Neural cell (in vitro differentiated cells): ENCODE measurements at regions not wholly inside any gene's neighbourhood (a gene's known extent, or its start where the extent isn't known, plus 50 kb on each side); places are given as distances from the start of the nearest gene placed in this dataset.

ENCODE experiments used
- H2AFZ ChIP-seq: fragments of 200-600, 300-800 bp; sonication (generic), shearing (Covaris generic); 2 replicates; pipeline ENCODE4 v1.6.0; 2014; ENCODE audit warnings: low read depth, mild to moderate bottlenecking, antibody characterized with exemption, low read length, moderate library complexity
- H3F3A ChIP-seq: fragments of 200-600 bp; shearing (Covaris generic); 2 replicates; pipeline ENCODE4 v1.6.1; 2016; ENCODE audit warnings: mild to moderate bottlenecking, moderate library complexity, mixed read lengths, antibody characterized with exemption, low read length; ENCODE audit not compliant: insufficient read depth, poor library complexity, severe bottlenecking
- H3K27ac ChIP-seq: fragments of 200-600, 300-800 bp; sonication (generic), shearing (Covaris generic); 2 replicates; pipeline ENCODE4 v1.5.1; 2014; ENCODE audit warnings: mild to moderate bottlenecking, low read length, moderate library complexity
- H3K27me3 ChIP-seq: fragments of 300-800, 200-600 bp; sonication (generic), shearing (Covaris generic); 2 replicates; pipeline ENCODE4 v1.6.0; 2014; ENCODE audit warnings: mild to moderate bottlenecking, low read depth, low read length, moderate library complexity; ENCODE audit not compliant: insufficient read depth
- H3K36me3 ChIP-seq: fragments of 300-800, 200-600 bp; sonication (generic), shearing (Covaris generic); 2 replicates; pipeline ENCODE4 v1.5.1; 2014; ENCODE audit warnings: mild to moderate bottlenecking, antibody characterized with exemption, low read length, moderate library complexity; ENCODE audit not compliant: insufficient read depth
- H3K4me2 ChIP-seq: fragments of 300-800, 200-600 bp; sonication (generic), shearing (Covaris generic); 2 replicates; pipeline ENCODE4 v1.6.0; 2014; ENCODE audit warnings: mild to moderate bottlenecking, low read length
- H3K4me3 ChIP-seq: fragments of 300-800, 200-600 bp; sonication (generic), shearing (Covaris generic); 2 replicates; pipeline ENCODE4 v1.5.1; 2014; ENCODE audit warnings: mild to moderate bottlenecking, low read length, moderate library complexity
- H3K79me2 ChIP-seq: fragments of 200-600 bp; shearing (Covaris generic); replicated peaks from 2 replicates; pipeline ENCODE4 v1.6.0; 2014; ENCODE audit warnings: mild to moderate bottlenecking, low read length, moderate library complexity; ENCODE audit not compliant: insufficient read depth
- H3K9ac ChIP-seq: fragments of 300-800, 200-600 bp; sonication (generic), shearing (Covaris generic); 2 replicates; pipeline ENCODE4 v1.6.1; 2016; ENCODE audit warnings: mild to moderate bottlenecking, low read length, mixed read lengths
- H3K9me2 ChIP-seq: fragments of 200-600 bp; shearing (Covaris generic); 2 replicates; pipeline ENCODE4 v1.6.1; 2016; ENCODE audit warnings: mild to moderate bottlenecking, low read length, mixed read lengths; ENCODE audit not compliant: insufficient read depth
- H3K9me3 ChIP-seq: fragments of 200-600, 300-800 bp; sonication (generic), shearing (Covaris generic); 2 replicates; pipeline ENCODE4 v1.6.1; 2016; ENCODE audit warnings: mild to moderate bottlenecking, mixed run types, low read length, moderate library complexity, mixed read lengths
- H4K20me1 ChIP-seq: fragments of 200-600 bp; shearing (Covaris generic); 2 replicates; pipeline ENCODE4 v1.6.1; 2016; ENCODE audit warnings: mild to moderate bottlenecking, mixed run types; ENCODE audit not compliant: insufficient read depth
- CTCF ChIP-seq: fragments of 450-650 bp; IDR thresholded peaks from 2 replicates; pipeline ENCODE4 v1.5.1; 2014; ENCODE audit warnings: antibody characterized with exemption, mild to moderate bottlenecking, moderate library complexity; ENCODE audit not compliant: poor library complexity, severe bottlenecking
- EP300 ChIP-seq: fragments of 450-650 bp; conservative IDR thresholded peaks from 2 replicates; pipeline ENCODE4 v1.6.1; 2014; ENCODE audit warnings: antibody characterized with exemption, mild to moderate bottlenecking, moderate library complexity; ENCODE audit not compliant: poor library complexity, severe bottlenecking
- EZH2 ChIP-seq: fragments of 200-600, 300-800 bp; shearing (Covaris generic), sonication (generic); IDR thresholded peaks from 2 replicates; pipeline ENCODE4 v1.6.1; 2014; ENCODE audit warnings: antibody characterized with exemption, low read length, borderline replicate concordance, mild to moderate bottlenecking; ENCODE audit not compliant: insufficient read depth, poor library complexity, severe bottlenecking
- MXI1 ChIP-seq: fragments of 450-650 bp; conservative IDR thresholded peaks from 2 replicates; pipeline ENCODE4 v1.6.1; 2014; ENCODE audit warnings: antibody characterized with exemption, mild to moderate bottlenecking; ENCODE audit not compliant: poor library complexity, severe bottlenecking
- POLR2AphosphoS5 ChIP-seq: IDR thresholded peaks from 2 replicates; pipeline ENCODE4 v1.6.1; 2012
- RAD21 ChIP-seq: fragments of 450-650 bp; conservative IDR thresholded peaks from 2 replicates; pipeline ENCODE4 v1.6.1; 2014; ENCODE audit warnings: antibody characterized with exemption, mild to moderate bottlenecking, moderate library complexity
- REST ChIP-seq: IDR thresholded peaks from 2 replicates; pipeline ENCODE4 v1.6.1; 2012; ENCODE audit warnings: borderline replicate concordance
- SMC3 ChIP-seq: fragments of 450-650 bp; conservative IDR thresholded peaks from 2 replicates; pipeline ENCODE4 v1.6.1; 2014; ENCODE audit warnings: antibody characterized with exemption, mild to moderate bottlenecking, moderate library complexity; ENCODE audit not compliant: poor library complexity
- TAF1 ChIP-seq: IDR thresholded peaks from 2 replicates; pipeline ENCODE4 v1.6.1; 2012; ENCODE audit warnings: low read depth

GRCh38 chr7:22659741-22660140 lies 67.3 kb upstream of the IL6 start:
- H2AFZ ChIP-seq: no peak overlapping the region
- no peak overlapping the region for H3K4me3 ChIP-seq
- no peaks in the 10 kb centered on the region for H3K36me3 ChIP-seq
- H3K79me2 ChIP-seq: no peaks in the 10 kb centered on the region
- H3K9ac ChIP-seq: no peak overlapping the region
- H4K20me1 ChIP-seq: no peaks in the 10 kb centered on the region
- H3K27ac ChIP-seq: no peak overlapping the region
- no peaks in the 10 kb centered on the region for H3K27me3 ChIP-seq
- TF ChIP-seq EP300: no peak
- TF ChIP-seq RAD21: no peak
- no peaks in the 10 kb centered on the region for H3K9me3 ChIP-seq
- H3K4me2 ChIP-seq: no peak overlapping the region
- H3K9me2 ChIP-seq: no peaks in the 10 kb centered on the region
- no peaks in the 10 kb centered on the region for H3F3A ChIP-seq

GRCh38 chr7:22658031-22658430 lies 69.0 kb upstream of the IL6 start:
- no peaks in the 10 kb centered on the region for H3K9me2 ChIP-seq
- H3K27ac ChIP-seq: no peak overlapping the region
- H3K36me3 ChIP-seq: no peaks in the 10 kb centered on the region
- H3K27me3 ChIP-seq: no peaks in the 10 kb centered on the region
- no peak overlapping the region for H3K4me3 ChIP-seq
- H3K79me2 ChIP-seq: no peaks in the 10 kb centered on the region
- H3K9me3 ChIP-seq: no peaks in the 10 kb centered on the region
- H3K4me2 ChIP-seq: no peak overlapping the region
- no peak for TF ChIP-seq SMC3
- TF ChIP-seq MXI1: no peak
- TF ChIP-seq TAF1: no peak
- TF ChIP-seq POLR2AphosphoS5: no peak
- TF ChIP-seq REST: no peak
- no peak for TF ChIP-seq EP300
- no peak for TF ChIP-seq EZH2
- no peak for TF ChIP-seq CTCF
- TF ChIP-seq RAD21: no peak
- H4K20me1 ChIP-seq: no peaks in the 10 kb centered on the region
- H2AFZ ChIP-seq: no peak overlapping the region
- no peaks in the 10 kb centered on the region for H3F3A ChIP-seq
- no peak overlapping the region for H3K9ac ChIP-seq

GRCh38 chr7:22657479-22657878 lies 69.5 kb upstream of the IL6 start:
- no peaks in the 10 kb centered on the region for H3K79me2 ChIP-seq
- H3K4me2 ChIP-seq: no peak overlapping the region
- no peak overlapping the region for H3K27ac ChIP-seq
- no peaks in the 10 kb centered on the region for H3K36me3 ChIP-seq
- no peak overlapping the region for H3K9ac ChIP-seq
- no peaks in the 10 kb centered on the region for H3K9me2 ChIP-seq
- H4K20me1 ChIP-seq: no peaks in the 10 kb centered on the region
- TF ChIP-seq CTCF: no peak
- no peaks in the 10 kb centered on the region for H3K9me3 ChIP-seq
- no peaks in the 10 kb centered on the region for H3F3A ChIP-seq
- H3K27me3 ChIP-seq: no peaks in the 10 kb centered on the region
- no peak overlapping the region for H3K4me3 ChIP-seq
- no peak overlapping the region for H2AFZ ChIP-seq
